Lung (tissue), 11 donors: ENCODE measurements at regions not wholly inside any gene's neighbourhood (a gene's known extent, or its start where the extent isn't known, plus 50 kb on each side); places are given as distances from the start of the nearest gene placed in this dataset.
"Not testable (repeated sequence)": the region's sequence is repeated elsewhere in the genome, so short reads cannot be mapped to it uniquely, and the experiment has no call there.

Experiments used
- ATAC-seq: fragments of 200-7000 bp; cut with Tn5 transposase; one replicate; pipeline ENCODE4 v1.9.1; 2020; ENCODE audit warnings: moderate number of reproducible peaks; ENCODE audit not compliant: insufficient read depth, low FRiP score
- DNase-seq, 3 donors: peaks; one replicate each; pipeline ENCODE4 v3.0.0-alpha.2; 2013 to 2017
- H3K27ac ChIP-seq, 2 donors: one replicate each; pipeline ENCODE4 v1.5.1; 2013; ENCODE audit warnings: mild to moderate bottlenecking in 2 of 2, moderate library complexity in 2 of 2, control low read depth in 1 of 2, inconsistent platforms in 1 of 2, low read depth in 1 of 2, low read length in 1 of 2
- H3K27me3 ChIP-seq, 3 donors: one replicate each; pipeline ENCODE4 v1.5.1; 2013; ENCODE audit warnings: low read length in 2 of 3; ENCODE audit not compliant: control insufficient read depth in 3 of 3, insufficient read depth in 3 of 3
- H3K36me3 ChIP-seq, 4 donors: one replicate each; pipeline ENCODE4 v1.5.1; 2013; ENCODE audit warnings: low read length in 4 of 4, mild to moderate bottlenecking in 1 of 4, moderate library complexity in 1 of 4; ENCODE audit not compliant: control insufficient read depth in 4 of 4, insufficient read depth in 4 of 4
- H3K4me1 ChIP-seq, 5 donors: one replicate each; pipeline ENCODE4 v1.5.1; 2013; ENCODE audit warnings: low read length in 5 of 5, mild to moderate bottlenecking in 2 of 5, moderate library complexity in 1 of 5; ENCODE audit not compliant: control insufficient read depth in 5 of 5, insufficient read depth in 5 of 5
- H3K4me3 ChIP-seq: one replicate; pipeline ENCODE4 v1.5.1; 2013; ENCODE audit warnings: mild to moderate bottlenecking, control low read depth, moderate library complexity
- H3K9ac ChIP-seq, 2 donors: one replicate each; pipeline ENCODE4 v1.5.1; 2013; ENCODE audit warnings: low read length in 2 of 2, control low read depth in 1 of 2; ENCODE audit not compliant: insufficient read depth in 1 of 2
- H3K9me3 ChIP-seq, 4 donors: one replicate each; pipeline ENCODE4 v1.5.1; 2013; ENCODE audit warnings: low read length in 3 of 4, mild to moderate bottlenecking in 1 of 4, moderate library complexity in 1 of 4; ENCODE audit not compliant: control insufficient read depth in 4 of 4, insufficient read depth in 3 of 4
- CTCF ChIP-seq: IDR thresholded peaks from 2 replicates; pipeline ENCODE4 v1.5.1; 2012; ENCODE audit warnings: mild to moderate bottlenecking; ENCODE audit errors: control extremely low read depth, extremely low read depth
- WGBS, 2 donors: extraction: QIAGEN DNeasy Blood & Tissue Kit; methylation state at CpG; one replicate each; pipeline ENCODE4 v1.1.7; 2013; 5-methylcytosine and 5-hydroxymethylcytosine counted together
- donor health status: control.
- donor health status: control.
- donor health status: Bipolar disorder and iron deficiency.
- donor health status: healthy.
- donor health status: DM: yes; HTN: yes; CAD: no.

DNA sequence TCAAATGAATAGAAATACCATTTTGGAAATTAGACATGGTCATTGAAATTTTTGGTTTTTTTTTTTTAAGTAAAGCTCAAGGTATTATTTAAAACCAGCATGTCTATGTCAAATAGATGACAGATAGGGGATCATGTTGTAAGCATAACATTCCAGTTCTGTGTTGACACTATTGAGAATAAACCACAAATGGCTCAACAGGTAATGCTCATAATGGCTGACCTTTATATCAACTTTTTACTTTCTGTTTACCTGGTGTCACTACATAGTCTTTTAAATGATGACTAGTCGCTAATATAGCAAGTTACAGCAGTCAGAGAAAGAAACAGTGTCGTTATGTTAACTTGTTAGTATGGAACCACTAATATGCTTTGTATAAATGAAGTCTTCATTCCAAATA lies 616.0 kb downstream of the GATA3 start:
- peaks cover 0 to 9% (median 0%) of the 10 kb centered on the region in 4 donors for H3K9me3 ChIP-seq
- H3K4me1 ChIP-seq, result peaks cover 0 to 4% (median 0%) of the 10 kb centered on the region in 5 donors
- DNase-seq (no peak), ATAC-seq (no peak)
- H3K4me3 ChIP-seq, result no peak overlapping the region
- H3K9ac ChIP-seq, result no peak overlapping the region
- 90 to 91% methylated on average over 2 of the region's 2 CpGs for WGBS, 2 donors
- H3K36me3 ChIP-seq, result no peaks in the 10 kb centered on the region
- H3K27ac ChIP-seq, result no peak overlapping the region
- H3K27me3 ChIP-seq, result no peaks in the 10 kb centered on the region
- no peak for TF ChIP-seq CTCF

- Histone ChIP-seq H3K4me1 (peaks cover 0 to 4% (median 0%) of the 10 kb centered on the region in 5 donors), H3K27me3 (no peaks in the 10 kb centered on the region), H3K9me3 (peaks cover 0 to 4% (median 0%) of the 10 kb centered on the region in 4 donors), H3K9ac (no peak overlapping the region), H3K27ac (no peak overlapping the region), H3K36me3 (no peaks in the 10 kb centered on the region), H3K4me3 (no peak overlapping the region)
- no peak for TF ChIP-seq CTCF
- DNase-seq, result no peak
- 83 to 89% methylated on average over 3 of the region's 3 CpGs for WGBS, 2 donors
- no peak for ATAC-seq
Observed at GRCh38 chr10:8674230-8674629, 619.7 kb downstream of the GATA3 start.

DNA sequence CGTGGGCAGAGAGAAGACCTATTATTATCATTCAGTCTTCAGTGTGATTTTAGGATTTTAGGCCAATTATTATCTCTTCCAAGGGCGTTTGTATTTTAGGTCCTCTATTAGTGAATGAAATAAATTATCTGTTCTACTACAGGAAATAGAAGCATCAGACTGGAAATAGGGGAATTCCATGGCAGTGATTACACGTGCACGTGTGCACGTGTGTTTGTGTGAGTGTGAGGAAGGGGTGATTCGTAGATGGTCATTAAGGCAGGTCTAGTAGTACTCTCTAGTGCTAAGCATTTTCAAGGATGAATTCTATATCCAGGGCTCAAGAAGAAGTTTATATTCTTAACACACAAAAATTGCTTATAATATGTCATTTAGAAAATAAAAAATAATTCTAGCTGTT lies 623.2 kb downstream of the GATA3 start:
- Histone ChIP-seq H3K27me3 (no peaks in the 10 kb centered on the region), H3K9ac (no peak overlapping the region), H3K9me3 (no peaks in the 10 kb centered on the region), H3K27ac (no peak overlapping the region), H3K4me1 (no peaks in the 10 kb centered on the region), H3K36me3 (no peaks in the 10 kb centered on the region), H3K4me3 (no peak overlapping the region)
- ATAC-seq (no peak), DNase-seq (no peak)
- WGBS, 2 donors, result 51 to 73% methylated on average over 6 of the region's 6 CpGs
- no peak for TF ChIP-seq CTCF

GRCh38 chr10:8684916-8685315 lies 630.4 kb downstream of the GATA3 start:
- H3K27me3 ChIP-seq, ATAC-seq, H3K4me3 ChIP-seq, H3K36me3 ChIP-seq, H3K9me3 ChIP-seq, H3K9ac ChIP-seq, H3K4me1 ChIP-seq, H3K27ac ChIP-seq, DNase-seq: not testable (repeated sequence)
- WGBS, 2 donors, result 87 to 89% methylated on average over 3 of the region's 3 CpGs
